Cardiac muscle cell (in vitro differentiated cells and primary cell): ENCODE measurements at regions not wholly inside any gene's neighbourhood (a gene's known extent, or its start where the extent isn't known, plus 50 kb on each side); places are given as distances from the start of the nearest gene placed in this dataset.
"Not testable (repeated sequence)": the region's sequence is repeated elsewhere in the genome, so short reads cannot be mapped to it uniquely, and the experiment has no call there.

Experiments
- DNase-seq, 2 donors: peaks; one replicate each; pipeline versions ENCODE4 v3.0.0 to v3.0.0-alpha.2; 2010 to 2017; ENCODE audit warnings: low read depth in 1 of 2, low spot score in 1 of 2
- H3K27ac ChIP-seq: fragments of 200-600 bp; sonication (generic); 2 replicates; pipeline ENCODE4 v1.5.1; 2016
- H3K27me3 ChIP-seq: fragments of 200-600 bp; sonication (generic); 2 replicates; pipeline ENCODE4 v1.6.0; 2016; ENCODE audit warnings: control low read depth
- H3K36me3 ChIP-seq: fragments of 200-600 bp; sonication (generic); 2 replicates; pipeline ENCODE4 v1.5.1; 2016; ENCODE audit warnings: control low read depth
- H3K4me1 ChIP-seq: fragments of 200-600 bp; sonication (generic); 2 replicates; pipeline ENCODE4 v1.8.1; 2017; ENCODE audit warnings: low read depth, mild to moderate bottlenecking, mixed run types
- H3K4me3 ChIP-seq: fragments of 200-600 bp; sonication (generic); 2 replicates; pipeline ENCODE4 v1.5.1; 2016; ENCODE audit warnings: mild to moderate bottlenecking
- H3K9me3 ChIP-seq: fragments of 200-600 bp; sonication (generic); 2 replicates; pipeline ENCODE4 v1.5.1; 2017; ENCODE audit warnings: low read depth, mild to moderate bottlenecking, control low read depth
- TF ChIP-seq, protein P1 (sequence below): IDR thresholded peaks from 2 replicates; pipeline ENCODE4 v1.5.1; 2012; ENCODE audit warnings: low read depth, mild to moderate bottlenecking, low read length

DNA sequence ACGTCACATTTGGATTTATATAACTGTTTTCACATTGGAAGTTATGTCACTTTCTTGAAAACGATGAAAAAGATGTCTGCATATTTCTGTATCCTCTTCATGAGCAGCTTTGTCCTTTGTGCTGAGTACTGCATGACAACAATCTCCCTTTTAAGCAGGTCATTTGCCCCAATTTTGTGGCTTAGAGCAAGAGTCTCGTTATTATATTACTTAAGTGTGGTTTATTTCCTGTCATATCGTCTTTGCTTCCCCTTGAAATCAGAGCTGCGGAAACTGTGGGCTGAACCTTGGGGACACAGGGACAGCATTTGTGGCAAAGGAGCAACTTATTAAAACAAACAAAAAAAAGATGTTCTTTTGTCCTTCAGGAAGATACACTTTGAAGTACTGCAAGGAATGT, 254.0 kb upstream of the DSEL start:
- Histone ChIP-seq H3K9me3 (no peaks in the 10 kb centered on the region), H3K27me3 (no peaks in the 10 kb centered on the region), H3K4me1 (no peaks in the 10 kb centered on the region), H3K36me3 (no peaks in the 10 kb centered on the region), H3K4me3 (no peak overlapping the region), H3K27ac (no peak overlapping the region)
- DNase-seq, result no peak
- TF ChIP-seq, protein P1, sequence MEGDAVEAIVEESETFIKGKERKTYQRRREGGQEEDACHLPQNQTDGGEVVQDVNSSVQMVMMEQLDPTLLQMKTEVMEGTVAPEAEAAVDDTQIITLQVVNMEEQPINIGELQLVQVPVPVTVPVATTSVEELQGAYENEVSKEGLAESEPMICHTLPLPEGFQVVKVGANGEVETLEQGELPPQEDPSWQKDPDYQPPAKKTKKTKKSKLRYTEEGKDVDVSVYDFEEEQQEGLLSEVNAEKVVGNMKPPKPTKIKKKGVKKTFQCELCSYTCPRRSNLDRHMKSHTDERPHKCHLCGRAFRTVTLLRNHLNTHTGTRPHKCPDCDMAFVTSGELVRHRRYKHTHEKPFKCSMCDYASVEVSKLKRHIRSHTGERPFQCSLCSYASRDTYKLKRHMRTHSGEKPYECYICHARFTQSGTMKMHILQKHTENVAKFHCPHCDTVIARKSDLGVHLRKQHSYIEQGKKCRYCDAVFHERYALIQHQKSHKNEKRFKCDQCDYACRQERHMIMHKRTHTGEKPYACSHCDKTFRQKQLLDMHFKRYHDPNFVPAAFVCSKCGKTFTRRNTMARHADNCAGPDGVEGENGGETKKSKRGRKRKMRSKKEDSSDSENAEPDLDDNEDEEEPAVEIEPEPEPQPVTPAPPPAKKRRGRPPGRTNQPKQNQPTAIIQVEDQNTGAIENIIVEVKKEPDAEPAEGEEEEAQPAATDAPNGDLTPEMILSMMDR, result no peak

DNA sequence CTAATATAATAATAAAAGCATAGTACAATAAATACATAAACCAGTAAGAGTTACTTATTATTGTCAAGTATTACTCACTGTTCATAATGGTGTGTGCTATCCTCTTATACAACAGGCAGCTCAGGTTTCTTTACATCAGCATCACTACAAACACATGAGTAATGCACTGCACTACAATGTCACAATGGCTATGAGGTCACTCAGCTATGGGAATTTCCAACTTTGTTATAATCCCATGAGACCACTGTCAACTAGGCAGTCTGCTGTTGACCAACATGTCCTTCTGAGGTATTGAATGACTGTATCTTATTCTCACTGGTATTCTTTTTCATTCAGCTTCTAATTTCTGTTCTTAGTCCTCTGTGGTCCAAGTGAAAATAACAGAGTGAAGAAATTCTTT, 250.4 kb upstream of the DSEL start:
- no peaks in the 10 kb centered on the region for H3K9me3 ChIP-seq
- peak in 1 of 2 donors; percentile 68 for DNase-seq
- TF ChIP-seq, protein P1, result no peak
- no peaks in the 10 kb centered on the region for H3K4me1 ChIP-seq
- H3K27me3 ChIP-seq, result no peaks in the 10 kb centered on the region
- H3K4me3 ChIP-seq, result no peak overlapping the region
- no peaks in the 10 kb centered on the region for H3K36me3 ChIP-seq
- no peak overlapping the region for H3K27ac ChIP-seq

DNA sequence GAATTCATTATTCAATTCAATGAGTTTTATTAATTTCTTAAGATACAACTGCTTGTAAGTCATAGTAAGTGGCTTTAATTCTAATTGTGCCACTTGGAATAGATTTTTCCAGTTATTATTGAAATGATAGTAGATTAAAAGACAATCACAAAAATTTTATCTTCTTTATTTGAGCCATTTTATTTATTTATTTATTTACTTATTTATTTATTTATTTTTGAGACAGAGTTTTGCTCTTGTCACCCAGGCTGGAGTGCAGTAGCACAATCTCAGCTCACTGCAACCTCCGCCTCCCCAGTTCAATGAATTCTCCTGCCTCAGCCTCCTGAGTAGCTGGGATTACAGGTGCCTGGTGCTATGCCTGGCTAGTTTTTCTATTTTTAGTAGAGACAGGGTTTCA, 235.7 kb upstream of the DSEL start:
- H3K4me3 ChIP-seq, H3K4me1 ChIP-seq, DNase-seq, H3K36me3 ChIP-seq, H3K27ac ChIP-seq, H3K9me3 ChIP-seq, H3K27me3 ChIP-seq: not testable (repeated sequence)

DNA sequence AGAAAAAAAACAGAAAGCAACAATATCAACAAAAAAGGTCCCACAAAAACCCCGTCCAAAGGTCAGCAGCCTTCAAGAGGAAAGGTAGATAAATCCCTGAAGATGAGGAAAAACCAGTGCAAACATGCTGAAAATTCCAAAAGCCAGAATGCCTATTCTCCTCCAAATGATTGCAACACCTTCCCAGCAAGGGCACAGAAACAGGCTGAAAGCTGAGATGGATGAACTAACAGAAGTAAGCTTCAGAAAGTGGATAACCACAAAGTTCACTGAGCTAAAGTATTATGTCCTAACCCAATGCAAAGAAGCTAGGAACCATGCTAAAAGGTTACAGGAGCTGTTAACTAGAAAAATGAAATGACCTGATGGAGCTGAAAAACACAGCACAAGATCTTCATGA, 226.4 kb upstream of the DSEL start:
- no peak for DNase-seq
- H3K27me3 ChIP-seq, result no peaks in the 10 kb centered on the region

DNA sequence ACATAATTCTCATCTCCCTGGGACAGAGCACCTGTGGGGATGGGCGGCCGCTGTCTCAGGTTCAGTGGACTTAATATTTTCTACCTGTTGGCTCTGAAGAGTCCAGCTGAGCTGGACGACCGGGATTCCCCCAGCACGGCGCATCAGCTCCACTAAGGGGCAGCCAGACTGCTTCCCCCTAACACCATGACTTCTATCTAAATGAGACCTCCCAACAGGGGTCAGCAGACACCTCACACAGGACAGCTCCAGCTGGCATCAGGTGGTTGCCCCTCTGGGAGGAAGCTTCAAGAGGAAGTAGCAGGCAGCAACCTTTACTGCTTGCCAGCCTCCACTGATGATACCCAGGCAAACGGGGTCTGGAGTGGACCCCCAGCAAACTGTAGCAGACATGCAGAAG, 226.0 kb upstream of the DSEL start:
- Histone ChIP-seq H3K36me3 (no peaks in the 10 kb centered on the region), H3K4me1 (no peaks in the 10 kb centered on the region), H3K27ac (no peak overlapping the region), H3K9me3 (no peaks in the 10 kb centered on the region), H3K4me3 (no peak overlapping the region), H3K27me3 (no peaks in the 10 kb centered on the region)
- TF ChIP-seq, protein P1, result no peak
- no peak for DNase-seq

More for the DNA sequence above, 226.4 kb upstream of the DSEL start:
- no peaks in the 10 kb centered on the region for H3K9me3 ChIP-seq
- TF ChIP-seq, protein P1, result no peak
- no peak overlapping the region for H3K4me3 ChIP-seq
- no peak overlapping the region for H3K27ac ChIP-seq
- H3K36me3 ChIP-seq, result no peaks in the 10 kb centered on the region
- no peaks in the 10 kb centered on the region for H3K4me1 ChIP-seq

DNA sequence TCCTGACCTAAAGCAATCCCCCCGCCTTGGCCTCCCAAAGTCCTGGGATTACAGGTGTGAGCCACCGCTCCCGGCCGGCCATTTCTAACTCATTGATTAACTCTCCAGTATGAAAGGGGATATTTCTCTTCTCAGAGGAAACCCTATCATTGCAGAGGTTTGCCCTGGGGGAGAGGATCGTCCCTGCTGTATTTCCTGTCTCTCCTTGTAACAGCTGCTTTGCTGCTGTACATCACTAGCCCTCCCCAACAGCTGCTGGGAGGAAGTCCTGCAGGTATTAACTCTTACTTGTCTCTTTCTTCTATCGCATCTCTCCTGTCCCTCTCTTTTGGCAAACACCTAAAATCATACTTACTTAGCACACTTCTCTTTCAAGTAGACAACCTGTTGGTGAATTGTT, 219.0 kb upstream of the DSEL start:
- H3K9me3 ChIP-seq, result no peaks in the 10 kb centered on the region
- H3K27me3 ChIP-seq, result no peaks in the 10 kb centered on the region
- no peak for DNase-seq
- no peaks in the 10 kb centered on the region for H3K36me3 ChIP-seq
- TF ChIP-seq, protein P1, result no peak
- no peak overlapping the region for H3K27ac ChIP-seq
- no peaks in the 10 kb centered on the region for H3K4me1 ChIP-seq
- no peak overlapping the region for H3K4me3 ChIP-seq
